H1 (cell line): ENCODE measurements at regions not wholly inside any gene's neighbourhood (a gene's known extent, or its start where the extent isn't known, plus 50 kb on each side); places are given as distances from the start of the nearest gene placed in this dataset.

ENCODE experiments used
- CTCF ChIA-PET: fragments of 300-600 bp; sonication (Branson Sonifier 250); formaldehyde crosslinking; loops from one replicate; lab custom pipeline; 2021; ENCODE audit not compliant: partially characterized antibody; lab: Charles Lee
- POLR2A ChIA-PET: fragments of 300-600 bp; sonication (Branson Sonifier 250); formaldehyde crosslinking; loops from one replicate; lab custom pipeline; 2021; ENCODE audit warnings: inconsistent platforms; ENCODE audit not compliant: partially characterized antibody; lab: Charles Lee
- DNase-seq, 2 experiments: peaks; one replicate each; pipeline versions ENCODE4 v3.0.0 to v3.0.0-alpha.2; 2010 to 2022; ENCODE audit warnings: low spot score in 2 of 2, low read depth in 1 of 2, mixed read lengths in 1 of 2
- FAIRE-seq: peaks from 2 replicates; lab custom pipeline; 2011; peaks lifted over from hg19 to GRCh38; lab: Jason Lieb, UNC
- H2AFZ ChIP-seq: 2 replicates; pipeline ENCODE4 v1.8.1; 2012; ENCODE audit warnings: low read length, inconsistent platforms
- H2AK5ac ChIP-seq: 2 replicates; pipeline ENCODE4 v1.6.1; 2013; ENCODE audit warnings: low read depth, low read length
- H2BK120ac ChIP-seq: replicated peaks from 2 replicates; pipeline ENCODE3; 2013; ENCODE audit warnings: low read depth, low read length, inconsistent platforms
- H2BK12ac ChIP-seq: 2 replicates; pipeline ENCODE4 v1.6.1; 2013; ENCODE audit warnings: low read depth, low read length
- H2BK15ac ChIP-seq: 2 replicates; pipeline ENCODE4 v1.6.1; 2013; ENCODE audit warnings: low read length
- H2BK20ac ChIP-seq: 2 replicates; pipeline ENCODE4 v1.6.1; 2013; ENCODE audit warnings: low read length
- H2BK5ac ChIP-seq: 2 replicates; pipeline ENCODE4 v1.6.1; 2013; ENCODE audit warnings: low read depth, low read length
- H3K14ac ChIP-seq: 2 replicates; pipeline ENCODE4 v1.6.1; 2013; ENCODE audit warnings: inconsistent platforms; ENCODE audit not compliant: insufficient read length
- H3K18ac ChIP-seq: 2 replicates; pipeline ENCODE4 v1.6.1; 2013; ENCODE audit warnings: low read length; ENCODE audit errors: extremely low read depth
- H3K23ac ChIP-seq: 2 replicates; pipeline ENCODE4 v1.6.1; 2013; ENCODE audit warnings: inconsistent platforms; ENCODE audit not compliant: insufficient read length
- H3K23me2 ChIP-seq: 2 replicates; pipeline ENCODE4 v1.6.1; 2013; ENCODE audit warnings: low read depth, low read length
- H3K27ac ChIP-seq: 2 replicates; pipeline ENCODE4 v1.6.1; 2011; ENCODE audit warnings: low read depth, low read length, inconsistent platforms
- H3K27me3 ChIP-seq, 4 experiments: replicated peaks in 1 of 4; 1 replicate in 1 of 4; 2 replicates in 3 of 4; pipeline versions ENCODE4 v1.6.1 to v1.8.1; 2011 to 2013; ENCODE audit warnings: low read length in 3 of 4, mild to moderate bottlenecking in 3 of 4, inconsistent platforms in 2 of 4, mixed read lengths in 2 of 4, moderate library complexity in 1 of 4; ENCODE audit not compliant: control insufficient read depth in 3 of 4, insufficient read depth in 3 of 4; ENCODE audit errors: extremely low read depth in 1 of 4
- H3K36me3 ChIP-seq, 4 experiments: 2 replicates each; pipeline versions ENCODE4 v1.6.1 to v1.8.1; 2011 to 2013; ENCODE audit warnings: mild to moderate bottlenecking in 4 of 4, low read length in 3 of 4, moderate library complexity in 2 of 4, control low read depth in 1 of 4, inconsistent platforms in 1 of 4; ENCODE audit not compliant: insufficient read depth in 4 of 4, control insufficient read depth in 2 of 4
- H3K4ac ChIP-seq: replicated peaks from 2 replicates; pipeline ENCODE3; 2013; ENCODE audit warnings: low read length, low read depth, mixed read lengths, inconsistent platforms; ENCODE audit not compliant: insufficient read length
- H3K4me1 ChIP-seq, 4 experiments: replicated peaks in 1 of 4; 1 replicate in 1 of 4; 2 replicates in 3 of 4; pipeline versions ENCODE4 v1.6.1 to v1.8.1; 2011 to 2013; ENCODE audit warnings: low read length in 3 of 4, inconsistent platforms in 2 of 4, mixed read lengths in 1 of 4; ENCODE audit not compliant: insufficient read depth in 4 of 4, control insufficient read depth in 3 of 4
- H3K4me2 ChIP-seq, 2 experiments: 2 replicates each; pipeline versions ENCODE4 v1.6.1 to v1.8.1; 2011 to 2013; ENCODE audit warnings: low read depth in 2 of 2, low read length in 2 of 2, control low read depth in 1 of 2, inconsistent platforms in 1 of 2, mild to moderate bottlenecking in 1 of 2; ENCODE audit not compliant: insufficient read depth in 1 of 2
- H3K4me3 ChIP-seq, 4 experiments: fragments of 200-600, 300-600 bp in 1 of 4; sonication (generic), shearing (Covaris generic), sonication (Bioruptor Twin) in 1 of 4; 2 replicates each; pipeline versions ENCODE4 v1.5.1 to v1.8.1; 2011 to 2016; ENCODE audit warnings: low read length in 4 of 4, low read depth in 3 of 4, control low read depth in 2 of 4, inconsistent platforms in 2 of 4, mild to moderate bottlenecking in 2 of 4, mixed read lengths in 1 of 4, moderate library complexity in 1 of 4; ENCODE audit not compliant: insufficient read depth in 2 of 4; ENCODE audit errors: extremely low read depth in 1 of 4
- H3K56ac ChIP-seq: replicated peaks from 2 replicates; pipeline ENCODE3; 2013; ENCODE audit warnings: low read depth, mild to moderate bottlenecking, mixed read lengths, low read length, inconsistent platforms; ENCODE audit not compliant: insufficient read length
- H3K79me1 ChIP-seq: 2 replicates; pipeline ENCODE4 v1.6.1; 2013; ENCODE audit warnings: low read depth, low read length, control low read depth
- H3K79me2 ChIP-seq, 2 experiments: 2 replicates each; pipeline versions ENCODE4 v1.6.1 to v1.8.1; 2012 to 2013; ENCODE audit warnings: low read length in 2 of 2, mild to moderate bottlenecking in 2 of 2, inconsistent platforms in 1 of 2; ENCODE audit not compliant: insufficient read depth in 2 of 2, control insufficient read depth in 1 of 2
- H3K9ac ChIP-seq, 4 experiments: replicated peaks in 1 of 4; 1 replicate in 1 of 4; 2 replicates in 3 of 4; pipeline versions ENCODE4 v1.6.1 to v1.8.1; 2011 to 2013; ENCODE audit warnings: low read depth in 3 of 4, low read length in 3 of 4, control low read depth in 2 of 4, mild to moderate bottlenecking in 2 of 4, moderate library complexity in 2 of 4, inconsistent platforms in 1 of 4; ENCODE audit errors: extremely low read depth in 1 of 4
- H3K9me3 ChIP-seq, 2 experiments: 2 replicates each; pipeline versions ENCODE4 v1.6.1 to v1.8.1; 2012 to 2013; ENCODE audit warnings: mild to moderate bottlenecking in 2 of 2, moderate library complexity in 2 of 2, control low read depth in 1 of 2, inconsistent platforms in 1 of 2, low read depth in 1 of 2, low read length in 1 of 2, mixed read lengths in 1 of 2; ENCODE audit not compliant: insufficient read depth in 2 of 2
- H4K20me1 ChIP-seq, 2 experiments: replicated peaks in 1 of 2; 2 replicates each; pipeline versions ENCODE3 to v1.8.1; 2011 to 2013; ENCODE audit warnings: inconsistent platforms in 2 of 2, low read length in 2 of 2, mild to moderate bottlenecking in 1 of 2; ENCODE audit not compliant: insufficient read depth in 2 of 2, control insufficient read depth in 1 of 2
- H4K5ac ChIP-seq: 2 replicates; pipeline ENCODE4 v1.6.1; 2013; ENCODE audit warnings: low read length, low read depth, mixed read lengths, inconsistent platforms; ENCODE audit not compliant: insufficient read length
- H4K8ac ChIP-seq: 2 replicates; pipeline ENCODE4 v1.8.0; 2013; ENCODE audit warnings: mild to moderate bottlenecking, moderate library complexity, low read length, inconsistent platforms; ENCODE audit not compliant: insufficient read depth; ENCODE audit errors: extremely low read depth
- H4K91ac ChIP-seq: replicated peaks from 2 replicates; pipeline ENCODE3; 2013; ENCODE audit warnings: low read length, mixed read lengths, inconsistent platforms; ENCODE audit not compliant: insufficient read length
- BACH1 ChIP-seq: IDR thresholded peaks from 2 replicates; pipeline ENCODE4 v1.6.1; 2012; ENCODE audit warnings: low read length, improper control_type of control experiment
- BCL11A ChIP-seq, 2 experiments: IDR thresholded peaks; one replicate each; pipeline ENCODE4 v1.6.1; 2011; ENCODE audit warnings: low read depth in 2 of 2, low read length in 2 of 2, mild to moderate bottlenecking in 2 of 2
- EP300 ChIP-seq, 2 experiments: IDR thresholded peaks; 1 replicate in 1 of 2; 2 replicates in 1 of 2; pipeline ENCODE4 v1.6.1; 2011 to 2012; ENCODE audit warnings: low read depth in 2 of 2, low read length in 2 of 2, mild to moderate bottlenecking in 2 of 2, borderline replicate concordance in 1 of 2, inconsistent platforms in 1 of 2, moderate library complexity in 1 of 2
- FOSL1 ChIP-seq: IDR thresholded peaks from 2 replicates; pipeline ENCODE4 v1.6.1; 2011; ENCODE audit warnings: mild to moderate bottlenecking, low read depth, low read length, moderate library complexity; ENCODE audit not compliant: insufficient read depth
- MAX ChIP-seq: IDR thresholded peaks from 2 replicates; pipeline ENCODE4 v1.6.1; 2012; ENCODE audit warnings: inconsistent platforms
- NANOG ChIP-seq: IDR thresholded peaks from 2 replicates; pipeline ENCODE4 v1.6.1; 2011; ENCODE audit warnings: low read length, low read depth, mild to moderate bottlenecking, inconsistent platforms; ENCODE audit not compliant: insufficient read depth, poor library complexity, severe bottlenecking
- POU5F1 ChIP-seq: IDR thresholded peaks from 2 replicates; pipeline ENCODE4 v1.6.1; 2011; ENCODE audit warnings: low read depth, mild to moderate bottlenecking, low read length, moderate library complexity
- RFX5 ChIP-seq: IDR thresholded peaks from 2 replicates; pipeline ENCODE4 v1.6.1; 2011; ENCODE audit warnings: low read depth, low read length, improper control_type of control experiment, borderline replicate concordance
- SP4 ChIP-seq: IDR thresholded peaks from 2 replicates; pipeline ENCODE4 v1.6.1; 2012; ENCODE audit warnings: low read length, inconsistent platforms
- TBP ChIP-seq: IDR thresholded peaks from 2 replicates; pipeline ENCODE4 v1.6.1; 2011; ENCODE audit warnings: low read depth, low read length, improper control_type of control experiment
- TCF12 ChIP-seq: IDR thresholded peaks from 2 replicates; pipeline ENCODE4 v1.6.1; 2011; ENCODE audit warnings: low read depth, mild to moderate bottlenecking, low read length
- TEAD4 ChIP-seq: IDR thresholded peaks from 2 replicates; pipeline ENCODE4 v1.6.1; 2012; ENCODE audit warnings: low read depth, low read length, inconsistent platforms, mixed read lengths
- WGBS, 2 experiments: shearing (Covaris generic) in 1 of 2; methylation state at CpG; one replicate each; pipeline versions ENCODE4 v1.1.6 to v1.1.7; 2013 to 2015; ENCODE audit warnings: low lambda C conversion rate in 2 of 2, mixed read lengths in 2 of 2, inconsistent platforms in 1 of 2, low coverage in 1 of 2, missing lambda C conversion rate in 1 of 2; ENCODE audit not compliant: insufficient replicate concordance in 2 of 2, insufficient coverage in 1 of 2, insufficient read length in 1 of 2; ENCODE audit errors: extremely low coverage in 1 of 2, missing lambda C conversion rate in 1 of 2; 5-methylcytosine and 5-hydroxymethylcytosine counted together
- TF ChIP-seq, protein P1 (sequence below): IDR thresholded peaks from 2 replicates; pipeline ENCODE4 v1.6.1; 2011; ENCODE audit warnings: low read depth, mild to moderate bottlenecking, low read length; ENCODE audit not compliant: insufficient read depth

DNA sequence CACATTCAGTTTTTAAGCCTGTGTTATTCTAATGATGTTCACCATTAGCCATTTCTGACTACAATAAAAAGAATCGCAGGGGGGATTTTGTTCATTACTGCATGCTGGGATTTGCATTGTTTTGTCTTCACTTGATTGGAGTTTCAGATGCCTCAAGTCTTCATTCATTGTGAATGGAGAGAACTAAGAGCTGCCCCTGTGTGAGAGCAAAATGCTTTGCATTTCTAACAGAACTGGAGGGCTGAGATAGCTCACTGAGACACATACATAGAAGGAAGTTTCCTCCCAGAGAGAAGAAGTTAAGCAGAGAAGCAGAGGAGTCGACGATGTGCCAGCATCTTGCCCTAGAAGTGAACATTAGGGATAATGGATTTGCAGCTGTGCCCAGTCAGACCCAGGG, 113.5 kb upstream of the GATB start:
- H2BK120ac ChIP-seq: peak overlapping the region; percentile 88
- no peak overlapping the region for H2AK5ac ChIP-seq
- H4K91ac ChIP-seq: peak overlapping the region; percentile 86
- H3K4ac ChIP-seq: peak overlapping the region; percentile 75
- H2BK15ac ChIP-seq: no peak overlapping the region
- H3K4me2 ChIP-seq: peak overlapping the region; percentile 16 to 53; a peak in 3 of 4 replicates
- H2AFZ ChIP-seq: no peak overlapping the region
- H3K9ac ChIP-seq: no peak overlapping the region
- 26% methylated on average over 3 of the region's 3 CpGs; no CpG with 5 or more reads in 1 of the 2 experiments for WGBS, 2 experiments
- peak overlapping the region; percentile 95; the same call in 1 of the 2 replicates for H2BK5ac ChIP-seq
- CTCF ChIA-PET: interaction anchor here (0.8 to 1.9 kb wide), 2 partner anchors 72 to 82 kb away, joined by 3 to 6 read pairs; no protein-coding TSS in a partner anchor
- no peaks in the 10 kb centered on the region for H3K36me3 ChIP-seq
- H3K23ac ChIP-seq: no peak overlapping the region
- no peaks in the 10 kb centered on the region for H3K79me2 ChIP-seq
- peak overlapping the region; percentile 95 for H3K18ac ChIP-seq
- no peak overlapping the region for H3K14ac ChIP-seq
- peaks cover 8 to 9% of the 10 kb centered on the region in 2 experiments; a peak in 3 of 4 replicates for H3K9me3 ChIP-seq
- peak overlapping the region; percentile 9; the same call in 1 of the 2 replicates for H3K27ac ChIP-seq
- no peaks in the 10 kb centered on the region for H3K79me1 ChIP-seq
- peaks cover 4 to 17% (median 14%) of the 10 kb centered on the region in 4 experiments; a peak in 6 of 7 replicates for H3K4me1 ChIP-seq
- peak overlapping the region; percentile 91; the same call in 1 of the 2 replicates for H2BK20ac ChIP-seq
- H4K8ac ChIP-seq: no peak overlapping the region
- peak; percentile 55 for FAIRE-seq
- H2BK12ac ChIP-seq: peak overlapping the region; percentile 98; the same call in 1 of the 2 replicates
- H4K5ac ChIP-seq: peak overlapping the region; percentile 32
- 0 out of 7 replicates have a peak, but pooled peaks cover 0 to 2% (median 0%) of the 10 kb centered on the region in 4 experiments for H3K27me3 ChIP-seq
- POLR2A ChIA-PET: no interaction called here
- peak in 1 of 2 experiments; percentile 15 for DNase-seq
- no peaks in the 10 kb centered on the region for H3K23me2 ChIP-seq
- H3K4me3 ChIP-seq: no peak overlapping the region; a peak in 1 of 8 replicates
- no peaks in the 10 kb centered on the region for H4K20me1 ChIP-seq
- H3K56ac ChIP-seq: no peak overlapping the region
- TF ChIP-seq RFX5: no peak
- no peak for TF ChIP-seq BACH1
- no peak for TF ChIP-seq MAX
- TF ChIP-seq FOSL1: no peak
- TF ChIP-seq TCF12: no peak
- no peak for TF ChIP-seq SP4
- TF ChIP-seq, protein P1, sequence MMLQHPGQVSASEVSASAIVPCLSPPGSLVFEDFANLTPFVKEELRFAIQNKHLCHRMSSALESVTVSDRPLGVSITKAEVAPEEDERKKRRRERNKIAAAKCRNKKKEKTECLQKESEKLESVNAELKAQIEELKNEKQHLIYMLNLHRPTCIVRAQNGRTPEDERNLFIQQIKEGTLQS: no peak
- TF ChIP-seq BCL11A (IDR thresholded peaks at IDR 0.05; ENCODE audit: low read depth in 2 of 2, low read length in 2 of 2): peak; percentile 75 to 85
- 0 out of 2 replicates have a peak, but pooled peaks have one; percentile 60 for TF ChIP-seq POU5F1
- peak; percentile 96 for TF ChIP-seq NANOG
- TF ChIP-seq EP300 (IDR thresholded peaks at IDR 0.05; ENCODE audit: borderline replicate concordance in 1 of 2, low read depth in 2 of 2, low read length in 2 of 2): peak in 1 of 2 experiments; percentile 82; a peak in 1 of 3 replicates
- TF ChIP-seq TBP: no peak
- peak; percentile 66 for TF ChIP-seq TEAD4
